ENCODE measurements at regions not wholly inside any gene's neighbourhood (a gene's known extent, or its start where the extent isn't known, plus 50 kb on each side); places are given as distances from the start of the nearest gene placed in this dataset.

- DNase-seq (no peak), ATAC-seq (ENCODE audit: insufficient read depth, low FRiP score) (no peak)
- no peak overlapping the region for H3K9ac ChIP-seq (ENCODE audit: insufficient read depth in 1 of 2, low read length in 2 of 2)
- peaks cover 2 to 9% (median 3%) of the 10 kb centered on the region in 4 donors for H3K36me3 ChIP-seq (ENCODE audit: control insufficient read depth in 4 of 4, insufficient read depth in 4 of 4, low read length in 4 of 4)
- no peaks in the 10 kb centered on the region for H3K27me3 ChIP-seq (ENCODE audit: control insufficient read depth in 3 of 3, insufficient read depth in 3 of 3, low read length in 2 of 3)
- no peak overlapping the region for H3K4me3 ChIP-seq
- H3K4me1 ChIP-seq (ENCODE audit: control insufficient read depth in 5 of 5, insufficient read depth in 5 of 5, low read length in 5 of 5): no peaks in the 10 kb centered on the region
- TF ChIP-seq, protein P1, sequence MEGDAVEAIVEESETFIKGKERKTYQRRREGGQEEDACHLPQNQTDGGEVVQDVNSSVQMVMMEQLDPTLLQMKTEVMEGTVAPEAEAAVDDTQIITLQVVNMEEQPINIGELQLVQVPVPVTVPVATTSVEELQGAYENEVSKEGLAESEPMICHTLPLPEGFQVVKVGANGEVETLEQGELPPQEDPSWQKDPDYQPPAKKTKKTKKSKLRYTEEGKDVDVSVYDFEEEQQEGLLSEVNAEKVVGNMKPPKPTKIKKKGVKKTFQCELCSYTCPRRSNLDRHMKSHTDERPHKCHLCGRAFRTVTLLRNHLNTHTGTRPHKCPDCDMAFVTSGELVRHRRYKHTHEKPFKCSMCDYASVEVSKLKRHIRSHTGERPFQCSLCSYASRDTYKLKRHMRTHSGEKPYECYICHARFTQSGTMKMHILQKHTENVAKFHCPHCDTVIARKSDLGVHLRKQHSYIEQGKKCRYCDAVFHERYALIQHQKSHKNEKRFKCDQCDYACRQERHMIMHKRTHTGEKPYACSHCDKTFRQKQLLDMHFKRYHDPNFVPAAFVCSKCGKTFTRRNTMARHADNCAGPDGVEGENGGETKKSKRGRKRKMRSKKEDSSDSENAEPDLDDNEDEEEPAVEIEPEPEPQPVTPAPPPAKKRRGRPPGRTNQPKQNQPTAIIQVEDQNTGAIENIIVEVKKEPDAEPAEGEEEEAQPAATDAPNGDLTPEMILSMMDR (IDR thresholded peaks at IDR 0.05; ENCODE audit: control extremely low read depth, extremely low read depth): no peak
- H3K9me3 ChIP-seq (ENCODE audit: control insufficient read depth in 4 of 4, insufficient read depth in 3 of 4, low read length in 3 of 4): peaks cover 0 to 12% (median 1%) of the 10 kb centered on the region in 4 donors
- H3K27ac ChIP-seq (ENCODE audit: low read depth in 1 of 2, low read length in 1 of 2): no peak overlapping the region
Measured at GRCh38 chr4:123042095-123042494, 119.7 kb upstream of the NUDT6 start.

GRCh38 chr4:123043013-123043412 is 120.6 kb upstream of the NUDT6 start:
- peaks cover 0 to 15% (median 1%) of the 10 kb centered on the region in 4 donors for H3K9me3 ChIP-seq (ENCODE audit: control insufficient read depth in 4 of 4, insufficient read depth in 3 of 4, low read length in 3 of 4)

GRCh38 chr4:123043793-123044425 is 121.5 kb upstream of the NUDT6 start:
- Histone ChIP-seq H3K36me3 (ENCODE audit: control insufficient read depth in 4 of 4, insufficient read depth in 4 of 4, low read length in 4 of 4) (peaks cover 2 to 9% (median 3%) of the 10 kb centered on the region in 4 donors), H3K27me3 (ENCODE audit: control insufficient read depth in 3 of 3, insufficient read depth in 3 of 3, low read length in 2 of 3) (no peaks in the 10 kb centered on the region), H3K4me3 (no peak overlapping the region), H3K27ac (ENCODE audit: low read depth in 1 of 2, low read length in 1 of 2) (no peak overlapping the region), H3K9me3 (ENCODE audit: control insufficient read depth in 4 of 4, insufficient read depth in 3 of 4, low read length in 3 of 4) (peaks cover 0 to 19% (median 1%) of the 10 kb centered on the region in 4 donors), H3K4me1 (ENCODE audit: control insufficient read depth in 5 of 5, insufficient read depth in 5 of 5, low read length in 5 of 5) (no peaks in the 10 kb centered on the region), H3K9ac (ENCODE audit: insufficient read depth in 1 of 2, low read length in 2 of 2) (no peak overlapping the region)
- TF ChIP-seq, protein P1 (IDR thresholded peaks at IDR 0.05; ENCODE audit: control extremely low read depth, extremely low read depth): no peak
- DNase-seq: no peak
- ATAC-seq (ENCODE audit: insufficient read depth, low FRiP score): no peak
- WGBS, 2 donors: 27 to 40% methylated on average over 2 of the region's 2 CpGs

More at GRCh38 chr4:123043013-123043412, 120.6 kb upstream of the NUDT6 start:
- H3K9ac ChIP-seq (ENCODE audit: insufficient read depth in 1 of 2, low read length in 2 of 2): no peak overlapping the region
- TF ChIP-seq, protein P1 (IDR thresholded peaks at IDR 0.05; ENCODE audit: control extremely low read depth, extremely low read depth): no peak
- no peak overlapping the region for H3K27ac ChIP-seq (ENCODE audit: low read depth in 1 of 2, low read length in 1 of 2)
- no peaks in the 10 kb centered on the region for H3K4me1 ChIP-seq (ENCODE audit: control insufficient read depth in 5 of 5, insufficient read depth in 5 of 5, low read length in 5 of 5)
- DNase-seq (no peak), ATAC-seq (ENCODE audit: insufficient read depth, low FRiP score) (no peak)
- no peak overlapping the region for H3K4me3 ChIP-seq
- H3K27me3 ChIP-seq (ENCODE audit: control insufficient read depth in 3 of 3, insufficient read depth in 3 of 3, low read length in 2 of 3): no peaks in the 10 kb centered on the region
- peaks cover 2 to 9% (median 3%) of the 10 kb centered on the region in 4 donors for H3K36me3 ChIP-seq (ENCODE audit: control insufficient read depth in 4 of 4, insufficient read depth in 4 of 4, low read length in 4 of 4)

DNA sequence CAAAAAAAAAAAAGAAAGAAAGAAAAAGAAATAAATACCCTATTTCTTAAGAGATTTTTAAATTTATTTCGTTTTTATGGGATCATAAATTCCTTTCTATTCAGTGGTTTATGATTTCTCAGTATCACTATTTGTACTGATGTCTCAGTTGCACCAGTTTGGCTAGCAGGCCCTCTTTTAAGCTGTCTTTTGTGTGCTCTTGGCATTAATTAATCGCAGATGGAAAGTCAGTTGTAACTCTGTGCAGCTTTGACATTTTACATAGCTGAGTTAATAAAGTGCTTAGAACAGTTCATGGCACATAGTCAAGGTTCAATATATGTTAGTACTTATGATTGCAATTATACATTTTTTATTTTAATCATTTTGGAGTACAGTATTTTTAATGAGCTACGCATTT is 123.7 kb upstream of the NUDT6 start:
- H3K4me3 ChIP-seq: no peak overlapping the region
- H3K36me3 ChIP-seq (ENCODE audit: control insufficient read depth in 4 of 4, insufficient read depth in 4 of 4, low read length in 4 of 4): peaks cover 2 to 9% (median 3%) of the 10 kb centered on the region in 4 donors
- DNase-seq: no peak
- H3K9ac ChIP-seq (ENCODE audit: insufficient read depth in 1 of 2, low read length in 2 of 2): no peak overlapping the region
- ATAC-seq (ENCODE audit: insufficient read depth, low FRiP score): no peak
- peaks cover 0 to 19% (median 1%) of the 10 kb centered on the region in 4 donors for H3K9me3 ChIP-seq (ENCODE audit: control insufficient read depth in 4 of 4, insufficient read depth in 3 of 4, low read length in 3 of 4)
- WGBS, 2 donors: 90 to 91% methylated on average over 3 of the region's 3 CpGs
- H3K27ac ChIP-seq (ENCODE audit: low read depth in 1 of 2, low read length in 1 of 2): no peak overlapping the region
- no peaks in the 10 kb centered on the region for H3K4me1 ChIP-seq (ENCODE audit: control insufficient read depth in 5 of 5, insufficient read depth in 5 of 5, low read length in 5 of 5)
- TF ChIP-seq, protein P1 (IDR thresholded peaks at IDR 0.05; ENCODE audit: control extremely low read depth, extremely low read depth): no peak
- no peaks in the 10 kb centered on the region for H3K27me3 ChIP-seq (ENCODE audit: control insufficient read depth in 3 of 3, insufficient read depth in 3 of 3, low read length in 2 of 3)
